B cell (primary cell): ENCODE measurements at regions not wholly inside any gene's neighbourhood (a gene's known extent, or its start where the extent isn't known, plus 50 kb on each side); places are given as distances from the start of the nearest gene placed in this dataset.

Source experiments
- ATAC-seq: fragments of 200-7000 bp; cut with Tn5 transposase; one replicate; pipeline ENCODE4 v1.10.0; 2021; ENCODE audit warnings: low read depth, mild to moderate bottlenecking, moderate number of reproducible peaks, moderate library complexity
- CTCF ChIA-PET: fragments of 350-600 bp; sonication (Branson Sonifier 250); formaldehyde crosslinking; loops from one replicate; lab custom pipeline; 2021; ENCODE audit warnings: antibody characterized with exemption, inconsistent platforms; lab: Charles Lee
- POLR2A ChIA-PET: fragments of 350-600 bp; sonication (Branson Sonifier 250); formaldehyde crosslinking; loops from one replicate; lab custom pipeline; 2021; ENCODE audit warnings: antibody characterized with exemption; lab: Charles Lee
- DNase-seq: peaks from one replicate; pipeline ENCODE4 v3.0.0; 2013
- H2AFZ ChIP-seq: 2 replicates; pipeline ENCODE4 v1.6.1; 2012; ENCODE audit warnings: mild to moderate bottlenecking, low read depth, low read length; ENCODE audit not compliant: insufficient read depth, poor library complexity, severe bottlenecking
- H3K27ac ChIP-seq, 2 donors: 1 replicate in 1 of 2; 2 replicates in 1 of 2; pipeline ENCODE4 v1.5.1; 2012 to 2013; ENCODE audit warnings: low read length in 2 of 2, mild to moderate bottlenecking in 2 of 2, moderate library complexity in 1 of 2
- H3K27me3 ChIP-seq, 4 experiments: fragments of 200-600 bp in 1 of 4; sonication (generic) in 1 of 4; replicated peaks in 1 of 4; 1 replicate in 2 of 4; 2 replicates in 2 of 4; pipeline versions ENCODE4 v1.6.1 to v1.7.0; 2013 to 2016; ENCODE audit warnings: low read length in 3 of 4, mild to moderate bottlenecking in 2 of 4, mixed read lengths in 1 of 4, moderate library complexity in 1 of 4; ENCODE audit not compliant: insufficient read depth in 4 of 4, control insufficient read depth in 3 of 4; ENCODE audit errors: control extremely low read depth in 1 of 4
- H3K36me3 ChIP-seq, 2 experiments: replicated peaks in 1 of 2; 1 replicate in 1 of 2; 2 replicates in 1 of 2; pipeline versions ENCODE4 v1.6.1 to v1.7.1; 2013; ENCODE audit warnings: low read length in 1 of 2; ENCODE audit not compliant: insufficient read depth in 2 of 2, control insufficient read depth in 1 of 2; ENCODE audit errors: control extremely low read depth in 1 of 2, extremely low read depth in 1 of 2
- H3K4me1 ChIP-seq, 2 donors: fragments of 200-600 bp in 1 of 2; sonication (generic) in 1 of 2; 1 replicate in 1 of 2; 2 replicates in 1 of 2; pipeline versions ENCODE4 v1.5.1 to v1.6.1; 2013 to 2017; ENCODE audit warnings: low read length in 2 of 2; ENCODE audit not compliant: control insufficient read depth in 2 of 2, insufficient read depth in 2 of 2
- H3K4me2 ChIP-seq: replicated peaks from 2 replicates; pipeline ENCODE3; 2012; ENCODE audit warnings: mild to moderate bottlenecking, low read depth, low read length; ENCODE audit not compliant: poor library complexity, severe bottlenecking
- H3K4me3 ChIP-seq, 5 experiments: fragments of 200-600 bp in 1 of 5; sonication (generic) in 1 of 5; 1 replicate in 3 of 5; 2 replicates in 2 of 5; pipeline versions ENCODE4 v1.5.1 to v1.7.0; 2011 to 2016; ENCODE audit warnings: low read length in 4 of 5, mild to moderate bottlenecking in 4 of 5, low read depth in 2 of 5, control low read depth in 1 of 5, moderate library complexity in 1 of 5; ENCODE audit not compliant: insufficient read depth in 1 of 5; ENCODE audit errors: control extremely low read depth in 1 of 5, extremely low read depth in 1 of 5
- H3K79me2 ChIP-seq: fragments of 200-600 bp; sonication (generic); one replicate; pipeline ENCODE4 v1.6.0; 2016; ENCODE audit warnings: low read length; ENCODE audit not compliant: control insufficient read depth, insufficient read depth
- H3K9ac ChIP-seq: fragments of 200-600 bp; sonication (generic); 2 replicates; pipeline ENCODE4 v1.6.1; 2017; ENCODE audit warnings: mild to moderate bottlenecking, low read length, moderate library complexity
- H3K9me3 ChIP-seq, 3 donors: one replicate each; pipeline versions ENCODE4 v1.6.1 to v1.7.1; 2013; ENCODE audit warnings: low read length in 2 of 3; ENCODE audit not compliant: control insufficient read depth in 2 of 3, insufficient read depth in 1 of 3; ENCODE audit errors: control extremely low read depth in 1 of 3
- H4K20me1 ChIP-seq: 2 replicates; pipeline ENCODE4 v1.6.0; 2012; ENCODE audit warnings: mild to moderate bottlenecking, low read length; ENCODE audit not compliant: insufficient read depth, control insufficient read depth, poor library complexity, severe bottlenecking
- H3K27ac Mint-ChIP-seq: one replicate; pipeline ENCODE4 v1.8.0; 2021; ENCODE audit warnings: mixed read lengths
- H3K27me3 Mint-ChIP-seq: one replicate; pipeline ENCODE4 v1.8.0; 2021; ENCODE audit warnings: mixed read lengths
- H3K4me1 Mint-ChIP-seq: one replicate; pipeline ENCODE4 v1.8.0; 2021; ENCODE audit warnings: mixed read lengths
- H3K4me3 Mint-ChIP-seq: one replicate; pipeline ENCODE4 v1.8.0; 2021; ENCODE audit warnings: mixed read lengths
- H3K9me3 Mint-ChIP-seq: one replicate; pipeline ENCODE4 v1.8.0; 2022; ENCODE audit warnings: mixed read lengths; ENCODE audit not compliant: insufficient read depth
- CTCF ChIP-seq: fragments of 200-600 bp; IDR thresholded peaks from one replicate; pipeline ENCODE4 v1.8.0; 2022; ENCODE audit warnings: antibody characterized with exemption, mild to moderate bottlenecking
- EZH2 ChIP-seq: IDR thresholded peaks from 2 replicates; pipeline ENCODE4 v1.6.1; 2012; ENCODE audit warnings: borderline replicate concordance, low read depth, mild to moderate bottlenecking, moderate library complexity, low read length; ENCODE audit not compliant: insufficient read depth, poor library complexity, severe bottlenecking
- WGBS: methylation state at CpG from one replicate; pipeline ENCODE4 v1.1.5; 2013; ENCODE audit warnings: missing lambda C conversion rate; ENCODE audit not compliant: insufficient coverage; 5-methylcytosine and 5-hydroxymethylcytosine counted together
- intact Hi-C: fragments of 100-400 bp; cut with micrococcal nuclease; formaldehyde crosslinking; loops from one replicate; pipeline ENCODE4 v1.10.0; 2022

GRCh38 chr4:79772510-79772909 is 300.5 kb downstream of the ANTXR2 start:
- Histone ChIP-seq H3K9ac (no peak overlapping the region), H3K27me3 (no peaks in the 10 kb centered on the region), H3K4me1 (no peaks in the 10 kb centered on the region), H2AFZ (no peak overlapping the region), H3K4me3 (no peak overlapping the region), H3K27ac (no peak overlapping the region), H4K20me1 (no peaks in the 10 kb centered on the region), H3K9me3 (peaks cover 2 to 11% (median 2%) of the 10 kb centered on the region in 3 donors), H3K4me2 (no peak overlapping the region), H3K36me3 (no peaks in the 10 kb centered on the region), H3K79me2 (no peaks in the 10 kb centered on the region)
- no peak for DNase-seq
- no peak for ATAC-seq
- Mint-ChIP-seq H3K9me3 (peaks cover 13% of the 10 kb centered on the region), H3K4me1 (no peaks in the 10 kb centered on the region), H3K4me3 (no peak overlapping the region), H3K27ac (no peak overlapping the region), H3K27me3 (no peaks in the 10 kb centered on the region)
- intact Hi-C loops, result no loop called here
- TF ChIP-seq CTCF (no peak), EZH2 (no peak)
- ChIA-PET CTCF (no interaction called here), POLR2A (no interaction called here)

- no peak for ATAC-seq
- no peak overlapping the region for H3K4me3 Mint-ChIP-seq
- H2AFZ ChIP-seq, result no peak overlapping the region
- H3K9me3 ChIP-seq, result peaks cover 0 to 3% (median 0%) of the 10 kb centered on the region in 3 donors
- no peak for DNase-seq
- no peak overlapping the region for H3K9ac ChIP-seq
- H3K36me3 ChIP-seq, result no peaks in the 10 kb centered on the region
- 100% methylated on average over 1 of the region's 2 CpGs for WGBS
- intact Hi-C loops, result no loop called here
- H3K27me3 ChIP-seq, result no peaks in the 10 kb centered on the region
- no peak overlapping the region for H3K4me2 ChIP-seq
- no peak for TF ChIP-seq CTCF
- TF ChIP-seq EZH2, result no peak
- no peaks in the 10 kb centered on the region for H4K20me1 ChIP-seq
- no peak overlapping the region for H3K27ac ChIP-seq
- no peak overlapping the region for H3K4me3 ChIP-seq
- H3K27me3 Mint-ChIP-seq, result no peaks in the 10 kb centered on the region
- H3K27ac Mint-ChIP-seq, result no peak overlapping the region
- H3K4me1 Mint-ChIP-seq, result no peaks in the 10 kb centered on the region
- H3K79me2 ChIP-seq, result no peaks in the 10 kb centered on the region
- ChIA-PET POLR2A (no interaction called here), CTCF (no interaction called here)
- no peaks in the 10 kb centered on the region for H3K4me1 ChIP-seq
- H3K9me3 Mint-ChIP-seq, result peaks cover 12% of the 10 kb centered on the region
Observed at GRCh38 chr4:79764120-79764519, 308.9 kb downstream of the ANTXR2 start.
